ENCODE measurements at regions not wholly inside any gene's neighbourhood (a gene's known extent, or its start where the extent isn't known, plus 50 kb on each side); places are given as distances from the start of the nearest gene placed in this dataset.

- H3K27ac ChIP-seq (ENCODE audit: low read length): no peak overlapping the region
- TF ChIP-seq EZH2phosphoT487 (IDR thresholded peaks at IDR 0.05; ENCODE audit: low read depth): no peak
- TF ChIP-seq, protein P1, sequence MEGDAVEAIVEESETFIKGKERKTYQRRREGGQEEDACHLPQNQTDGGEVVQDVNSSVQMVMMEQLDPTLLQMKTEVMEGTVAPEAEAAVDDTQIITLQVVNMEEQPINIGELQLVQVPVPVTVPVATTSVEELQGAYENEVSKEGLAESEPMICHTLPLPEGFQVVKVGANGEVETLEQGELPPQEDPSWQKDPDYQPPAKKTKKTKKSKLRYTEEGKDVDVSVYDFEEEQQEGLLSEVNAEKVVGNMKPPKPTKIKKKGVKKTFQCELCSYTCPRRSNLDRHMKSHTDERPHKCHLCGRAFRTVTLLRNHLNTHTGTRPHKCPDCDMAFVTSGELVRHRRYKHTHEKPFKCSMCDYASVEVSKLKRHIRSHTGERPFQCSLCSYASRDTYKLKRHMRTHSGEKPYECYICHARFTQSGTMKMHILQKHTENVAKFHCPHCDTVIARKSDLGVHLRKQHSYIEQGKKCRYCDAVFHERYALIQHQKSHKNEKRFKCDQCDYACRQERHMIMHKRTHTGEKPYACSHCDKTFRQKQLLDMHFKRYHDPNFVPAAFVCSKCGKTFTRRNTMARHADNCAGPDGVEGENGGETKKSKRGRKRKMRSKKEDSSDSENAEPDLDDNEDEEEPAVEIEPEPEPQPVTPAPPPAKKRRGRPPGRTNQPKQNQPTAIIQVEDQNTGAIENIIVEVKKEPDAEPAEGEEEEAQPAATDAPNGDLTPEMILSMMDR (IDR thresholded peaks at IDR 0.05; ENCODE audit: low read depth, low read length): no peak
- no peak overlapping the region for H2AFZ ChIP-seq (ENCODE audit: low read depth, low read length)
- H3K9me3 ChIP-seq (ENCODE audit: insufficient read depth, low read length): peaks cover 8% of the 10 kb centered on the region; the same call in 1 of the 2 replicates
- H3K27me3 ChIP-seq (ENCODE audit: low read depth, low read length): no peaks in the 10 kb centered on the region
- H3K4me2 ChIP-seq (ENCODE audit: low read length): no peak overlapping the region
- H3K4me3 ChIP-seq (ENCODE audit: low read length): no peak overlapping the region
- no peaks in the 10 kb centered on the region for H3K36me3 ChIP-seq (replicated peaks; ENCODE audit: low read depth, low read length)
- H3K79me2 ChIP-seq (ENCODE audit: low read length): no peaks in the 10 kb centered on the region
- no peak overlapping the region for H3K9ac ChIP-seq (ENCODE audit: low read length)
- H3K4me1 ChIP-seq (ENCODE audit: low read length): no peaks in the 10 kb centered on the region
- H4K20me1 ChIP-seq (ENCODE audit: insufficient read depth, low read length): no peaks in the 10 kb centered on the region
Observed at GRCh38 chr3:163016251-163016650, 1519.6 kb downstream of the OTOL1 start.

- no peaks in the 10 kb centered on the region for H3K36me3 ChIP-seq (replicated peaks; ENCODE audit: low read depth, low read length)
- no peaks in the 10 kb centered on the region for H3K79me2 ChIP-seq (ENCODE audit: low read length)
- no peak overlapping the region for H3K9ac ChIP-seq (ENCODE audit: low read length)
- no peak for TF ChIP-seq EZH2phosphoT487 (IDR thresholded peaks at IDR 0.05; ENCODE audit: low read depth)
- TF ChIP-seq, protein P1 (IDR thresholded peaks at IDR 0.05; ENCODE audit: low read depth, low read length): no peak
- H3K4me1 ChIP-seq (ENCODE audit: low read length): no peaks in the 10 kb centered on the region
- peaks cover 8% of the 10 kb centered on the region; the same call in 1 of the 2 replicates for H3K9me3 ChIP-seq (ENCODE audit: insufficient read depth, low read length)
- H3K27me3 ChIP-seq (ENCODE audit: low read depth, low read length): no peaks in the 10 kb centered on the region
- no peak overlapping the region for H2AFZ ChIP-seq (ENCODE audit: low read depth, low read length)
- H3K4me3 ChIP-seq (ENCODE audit: low read length): no peak overlapping the region
- no peak overlapping the region for H3K27ac ChIP-seq (ENCODE audit: low read length)
- no peaks in the 10 kb centered on the region for H4K20me1 ChIP-seq (ENCODE audit: insufficient read depth, low read length)
- H3K4me2 ChIP-seq (ENCODE audit: low read length): no peak overlapping the region
Observed at GRCh38 chr3:163018067-163018466, 1521.5 kb downstream of the OTOL1 start.

GRCh38 chr3:163018664-163019063 is 1522.1 kb downstream of the OTOL1 start:
- H4K20me1 ChIP-seq (ENCODE audit: insufficient read depth, low read length): no peaks in the 10 kb centered on the region
- H3K9me3 ChIP-seq (ENCODE audit: insufficient read depth, low read length): peaks cover 8% of the 10 kb centered on the region; the same call in 1 of the 2 replicates
- H3K79me2 ChIP-seq (ENCODE audit: low read length): no peaks in the 10 kb centered on the region
- no peak overlapping the region for H3K4me3 ChIP-seq (ENCODE audit: low read length)
- no peaks in the 10 kb centered on the region for H3K36me3 ChIP-seq (replicated peaks; ENCODE audit: low read depth, low read length)
- peak overlapping the region; percentile 82; the same call in 1 of the 2 replicates for H2AFZ ChIP-seq (ENCODE audit: low read depth, low read length)
- H3K9ac ChIP-seq (ENCODE audit: low read length): no peak overlapping the region
- no peak for TF ChIP-seq EZH2phosphoT487 (IDR thresholded peaks at IDR 0.05; ENCODE audit: low read depth)
- TF ChIP-seq, protein P1 (IDR thresholded peaks at IDR 0.05; ENCODE audit: low read depth, low read length): no peak
- no peaks in the 10 kb centered on the region for H3K4me1 ChIP-seq (ENCODE audit: low read length)
- no peak overlapping the region for H3K4me2 ChIP-seq (ENCODE audit: low read length)
- no peaks in the 10 kb centered on the region for H3K27me3 ChIP-seq (ENCODE audit: low read depth, low read length)
- no peak overlapping the region for H3K27ac ChIP-seq (ENCODE audit: low read length)

DNA sequence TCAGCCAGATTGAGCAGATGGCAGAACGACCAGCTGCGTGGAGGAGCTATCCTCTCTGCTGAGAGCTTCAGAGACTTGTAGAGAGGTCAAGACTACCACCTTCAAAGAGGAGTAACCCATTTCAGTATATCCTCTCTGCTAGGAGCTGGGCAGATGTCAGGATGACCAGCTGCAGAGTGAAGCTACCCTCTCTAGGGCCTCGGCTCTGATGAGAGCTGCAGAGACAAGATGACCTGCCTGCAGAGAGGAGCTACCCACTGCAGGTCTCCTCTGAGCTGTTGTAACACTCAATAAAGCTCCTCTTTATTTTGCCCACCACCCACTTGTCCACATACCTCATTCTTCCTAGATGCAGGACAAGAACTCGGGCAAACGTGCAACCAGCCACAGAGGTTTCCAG is 1522.7 kb downstream of the OTOL1 start:
- H3K9me3 ChIP-seq (ENCODE audit: insufficient read depth, low read length): peaks cover 8% of the 10 kb centered on the region; the same call in 1 of the 2 replicates
- no peak overlapping the region for H3K4me2 ChIP-seq (ENCODE audit: low read length)
- H3K4me3 ChIP-seq (ENCODE audit: low read length): no peak overlapping the region
- H3K27ac ChIP-seq (ENCODE audit: low read length): no peak overlapping the region
- TF ChIP-seq EZH2phosphoT487 (IDR thresholded peaks at IDR 0.05; ENCODE audit: low read depth): no peak
- TF ChIP-seq, protein P1 (IDR thresholded peaks at IDR 0.05; ENCODE audit: low read depth, low read length): no peak
- H3K27me3 ChIP-seq (ENCODE audit: low read depth, low read length): no peaks in the 10 kb centered on the region
- H3K79me2 ChIP-seq (ENCODE audit: low read length): no peaks in the 10 kb centered on the region
- H3K36me3 ChIP-seq (replicated peaks; ENCODE audit: low read depth, low read length): no peaks in the 10 kb centered on the region
- H2AFZ ChIP-seq (ENCODE audit: low read depth, low read length): peak overlapping the region; percentile 82
- no peaks in the 10 kb centered on the region for H4K20me1 ChIP-seq (ENCODE audit: insufficient read depth, low read length)
- H3K4me1 ChIP-seq (ENCODE audit: low read length): no peaks in the 10 kb centered on the region
- H3K9ac ChIP-seq (ENCODE audit: low read length): no peak overlapping the region

Data from OCI-LY3 (cell line).